ENCODE measurements at regions not wholly inside any gene's neighbourhood (a gene's known extent, or its start where the extent isn't known, plus 50 kb on each side); places are given as distances from the start of the nearest gene placed in this dataset.

DNA sequence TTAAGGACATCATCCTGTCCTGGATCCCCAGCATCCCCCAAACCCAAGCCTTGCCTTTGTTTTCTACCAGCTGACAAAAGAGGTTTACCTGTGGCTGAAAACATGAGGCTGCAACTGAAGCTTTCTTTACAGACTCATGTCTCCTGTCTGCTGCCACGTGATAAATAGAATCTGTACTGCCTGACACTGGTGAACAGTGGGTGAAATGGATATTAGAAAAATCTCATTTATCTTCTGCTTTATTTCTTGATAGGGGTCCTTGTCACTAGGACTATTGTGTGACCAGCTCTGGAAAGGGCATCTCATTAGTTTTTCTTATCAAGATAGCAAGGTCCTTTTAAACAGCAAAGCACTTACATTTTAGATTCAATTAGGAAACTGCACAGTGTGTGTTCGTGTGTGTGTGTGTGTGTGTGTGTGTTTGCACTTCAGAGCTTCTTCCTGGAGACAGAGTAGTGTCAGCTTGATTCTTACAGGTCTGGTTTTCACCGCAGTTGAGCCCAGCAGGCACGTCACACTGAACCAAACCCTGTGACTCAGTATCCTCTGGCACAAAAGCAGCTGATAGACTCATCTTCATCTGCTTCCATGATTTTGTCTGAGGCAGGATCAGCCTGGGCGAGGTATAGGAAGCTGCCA lies 373.5 kb upstream of the CELF2 start:
- Histone ChIP-seq H3K27me3 (no peaks in the 10 kb centered on the region), H3K4me3 (ENCODE audit: low read depth, low read length) (no peak overlapping the region), H3K9me3 (peaks cover 2% of the 10 kb centered on the region; the same call in 1 of the 2 replicates), H3K4me1 (no peaks in the 10 kb centered on the region), H3K36me3 (no peaks in the 10 kb centered on the region)
- TF ChIP-seq, protein P1, sequence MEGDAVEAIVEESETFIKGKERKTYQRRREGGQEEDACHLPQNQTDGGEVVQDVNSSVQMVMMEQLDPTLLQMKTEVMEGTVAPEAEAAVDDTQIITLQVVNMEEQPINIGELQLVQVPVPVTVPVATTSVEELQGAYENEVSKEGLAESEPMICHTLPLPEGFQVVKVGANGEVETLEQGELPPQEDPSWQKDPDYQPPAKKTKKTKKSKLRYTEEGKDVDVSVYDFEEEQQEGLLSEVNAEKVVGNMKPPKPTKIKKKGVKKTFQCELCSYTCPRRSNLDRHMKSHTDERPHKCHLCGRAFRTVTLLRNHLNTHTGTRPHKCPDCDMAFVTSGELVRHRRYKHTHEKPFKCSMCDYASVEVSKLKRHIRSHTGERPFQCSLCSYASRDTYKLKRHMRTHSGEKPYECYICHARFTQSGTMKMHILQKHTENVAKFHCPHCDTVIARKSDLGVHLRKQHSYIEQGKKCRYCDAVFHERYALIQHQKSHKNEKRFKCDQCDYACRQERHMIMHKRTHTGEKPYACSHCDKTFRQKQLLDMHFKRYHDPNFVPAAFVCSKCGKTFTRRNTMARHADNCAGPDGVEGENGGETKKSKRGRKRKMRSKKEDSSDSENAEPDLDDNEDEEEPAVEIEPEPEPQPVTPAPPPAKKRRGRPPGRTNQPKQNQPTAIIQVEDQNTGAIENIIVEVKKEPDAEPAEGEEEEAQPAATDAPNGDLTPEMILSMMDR (IDR thresholded peaks at IDR 0.05; ENCODE audit: low read depth, low read length), result no peak
- no peak for DNase-seq

DNA sequence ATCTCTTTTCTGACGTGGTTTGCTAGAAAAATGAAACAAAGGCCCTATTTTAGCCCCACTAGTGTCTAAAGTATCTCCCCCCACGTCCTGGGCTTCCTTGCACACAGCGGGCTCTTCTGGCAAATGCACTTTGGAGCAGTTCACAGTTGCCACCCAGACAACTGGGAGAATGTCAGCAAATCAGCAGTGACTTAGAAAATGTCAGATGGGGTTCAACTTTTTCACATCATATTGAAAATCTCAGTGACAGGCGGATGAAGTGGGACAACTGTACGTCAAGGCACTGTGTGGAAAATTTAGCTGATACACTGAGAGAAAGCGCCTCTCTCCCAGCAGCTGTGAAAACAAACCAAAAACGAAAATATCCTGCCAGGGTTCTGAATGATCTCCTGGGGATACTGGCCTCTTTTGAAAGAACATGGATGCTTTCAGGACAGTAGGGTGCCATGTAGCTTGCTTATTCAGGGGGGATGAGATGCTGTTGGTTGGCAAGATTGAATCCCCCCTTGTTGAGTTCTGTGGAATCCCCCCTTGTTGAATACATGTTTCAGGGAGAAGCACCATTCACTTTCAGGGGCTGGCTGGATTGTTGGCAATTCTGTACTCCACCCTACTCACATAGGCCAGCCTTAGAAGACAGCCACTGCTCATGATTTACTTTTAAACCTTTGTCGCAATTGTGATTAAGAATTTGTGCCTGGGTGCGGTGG lies 372.8 kb upstream of the CELF2 start:
- peaks cover 2% of the 10 kb centered on the region; the same call in 1 of the 2 replicates for H3K9me3 ChIP-seq
- no peak overlapping the region for H3K4me3 ChIP-seq (ENCODE audit: low read depth, low read length)
- H3K27me3 ChIP-seq, result no peaks in the 10 kb centered on the region
- TF ChIP-seq, protein P1 (IDR thresholded peaks at IDR 0.05; ENCODE audit: low read depth, low read length), result no peak
- no peaks in the 10 kb centered on the region for H3K4me1 ChIP-seq
- no peaks in the 10 kb centered on the region for H3K36me3 ChIP-seq
- no peak for DNase-seq

DNA sequence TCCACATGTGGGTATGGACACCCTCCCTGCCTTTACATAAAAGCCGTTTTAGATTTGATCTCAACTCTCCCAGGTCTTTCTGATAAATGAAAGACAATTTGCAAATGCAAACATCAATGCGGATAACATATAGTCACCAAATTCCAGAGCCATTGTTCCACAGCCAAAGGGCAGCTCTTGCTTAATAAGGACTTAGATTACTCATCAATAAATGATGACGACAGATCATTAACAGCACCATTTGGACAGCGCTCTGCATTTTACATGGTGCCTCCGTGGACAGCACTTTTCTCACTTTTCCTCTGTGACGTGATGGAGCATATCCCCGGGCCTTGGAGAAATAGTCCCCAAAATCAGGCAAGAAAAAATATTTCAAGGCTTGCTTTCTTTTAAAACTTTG lies 370.3 kb upstream of the CELF2 start:
- H3K27me3 ChIP-seq, result no peaks in the 10 kb centered on the region
- H3K36me3 ChIP-seq, result no peaks in the 10 kb centered on the region
- H3K4me1 ChIP-seq, result no peaks in the 10 kb centered on the region
- no peak for DNase-seq
- TF ChIP-seq, protein P1 (IDR thresholded peaks at IDR 0.05; ENCODE audit: low read depth, low read length), result no peak
- no peak overlapping the region for H3K4me3 ChIP-seq (ENCODE audit: low read depth, low read length)
- peaks cover 2% of the 10 kb centered on the region; the same call in 1 of the 2 replicates for H3K9me3 ChIP-seq

DNA sequence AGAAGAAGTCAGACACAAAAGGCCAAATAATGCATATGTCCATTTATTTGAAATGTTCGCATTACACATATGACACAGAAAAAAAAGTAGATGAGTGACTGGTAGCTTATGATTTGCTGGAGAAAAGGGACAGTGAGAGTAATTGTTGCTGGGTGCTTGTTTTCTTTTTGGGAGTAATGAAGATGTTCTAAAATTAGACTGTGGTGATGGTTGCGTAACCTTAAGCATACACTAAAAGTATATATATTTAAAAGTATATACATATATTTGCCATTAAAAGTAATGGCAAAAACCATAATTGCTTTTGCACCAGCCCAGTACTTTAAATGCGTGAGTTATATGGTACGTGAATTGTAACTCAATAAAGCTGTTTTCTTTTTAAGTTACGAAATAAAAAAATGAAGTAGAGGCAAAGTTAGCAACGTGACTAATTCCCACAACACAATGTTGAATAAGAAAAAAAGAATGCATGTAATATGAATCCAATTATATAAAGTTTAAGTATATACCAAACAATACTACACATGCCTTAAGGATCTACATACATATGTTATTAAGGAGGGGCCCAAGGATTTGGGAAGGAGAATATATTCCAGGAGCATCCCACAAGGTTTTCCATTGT lies 360.4 kb upstream of the CELF2 start:
- TF ChIP-seq, protein P1 (IDR thresholded peaks at IDR 0.05; ENCODE audit: low read depth, low read length), result no peak

DNA sequence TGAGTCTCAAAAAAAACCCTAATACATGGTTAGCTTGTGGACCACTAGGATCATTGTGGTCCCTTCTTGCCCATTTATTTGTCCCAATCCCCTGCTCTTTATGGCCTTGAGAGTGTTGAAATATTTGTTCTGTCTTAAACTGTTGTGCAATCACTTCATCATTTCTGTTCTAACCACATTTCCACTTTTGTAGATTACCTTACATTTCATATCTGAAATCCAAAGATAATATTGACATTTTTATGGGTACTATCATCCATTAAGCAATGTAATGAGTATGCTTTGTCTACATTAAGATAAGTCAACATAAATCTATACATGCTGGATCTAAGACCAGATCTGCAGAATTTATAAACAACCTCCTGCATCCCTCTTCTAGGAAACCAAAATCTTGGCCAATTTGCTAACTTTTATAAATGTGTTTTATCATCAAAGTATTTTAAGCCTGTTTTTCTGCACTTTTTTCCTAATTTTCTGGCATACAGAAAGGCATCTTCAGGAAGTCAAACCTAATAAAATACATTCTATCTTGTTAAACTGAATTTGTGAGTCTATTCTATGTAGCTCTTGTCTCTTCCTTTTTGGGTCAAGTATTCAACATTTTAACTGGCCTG lies 359.4 kb upstream of the CELF2 start:
- TF ChIP-seq, protein P1 (IDR thresholded peaks at IDR 0.05; ENCODE audit: low read depth, low read length), result no peak
- Histone ChIP-seq H3K4me1 (no peaks in the 10 kb centered on the region), H3K9me3 (no peaks in the 10 kb centered on the region), H3K27me3 (no peaks in the 10 kb centered on the region), H3K4me3 (ENCODE audit: low read depth, low read length) (no peak overlapping the region), H3K36me3 (no peaks in the 10 kb centered on the region)
- no peak for DNase-seq

More for the DNA sequence above, 360.4 kb upstream of the CELF2 start:
- no peak for DNase-seq
- H3K4me1 ChIP-seq, result no peaks in the 10 kb centered on the region
- H3K9me3 ChIP-seq, result no peaks in the 10 kb centered on the region
- no peaks in the 10 kb centered on the region for H3K36me3 ChIP-seq
- no peaks in the 10 kb centered on the region for H3K27me3 ChIP-seq
- no peak overlapping the region for H3K4me3 ChIP-seq (ENCODE audit: low read depth, low read length)
